ENCODE measurements at regions not wholly inside any gene's neighbourhood (a gene's known extent, or its start where the extent isn't known, plus 50 kb on each side); places are given as distances from the start of the nearest gene placed in this dataset.

- no peak overlapping the region for H3K4me2 ChIP-seq
These were observed 69.0 kb downstream of the UBIAD1 start for GRCh38 chr1:11341901-11342552.

GRCh38 chr1:11342621-11343032, 69.6 kb downstream of the UBIAD1 start:
- no peak for TF ChIP-seq CTCF (conservative IDR thresholded peaks at IDR 0.05)
- no peak for TF ChIP-seq EZH2 (IDR thresholded peaks at IDR 0.05; ENCODE audit: low read depth)
- Histone ChIP-seq H3F3A (ENCODE audit: insufficient read depth, low read depth) (no peaks in the 10 kb centered on the region), H3K27ac (no peak overlapping the region), H2AFZ (no peak overlapping the region), H3K9me2 (ENCODE audit: insufficient read depth) (no peaks in the 10 kb centered on the region), H4K20me1 (ENCODE audit: insufficient read depth) (no peaks in the 10 kb centered on the region), H3K4me3 (no peak overlapping the region), H3K9me3 (ENCODE audit: insufficient read depth, low read depth) (no peaks in the 10 kb centered on the region), H3K27me3 (ENCODE audit: insufficient read depth, low read depth) (0 out of 2 replicates have a peak, but pooled peaks cover 4% of the 10 kb centered on the region), H3K79me2 (ENCODE audit: low read depth) (no peaks in the 10 kb centered on the region), H3K36me3 (ENCODE audit: low read depth) (no peaks in the 10 kb centered on the region), H3K4me1 (replicated peaks; ENCODE audit: insufficient read depth) (no peaks in the 10 kb centered on the region), H3K4me2 (no peak overlapping the region)
- intact Hi-C loops (cut with micrococcal nuclease; ENCODE audit: unreplicated experiment), result no loop called here
- ChIA-PET POLR2A (ENCODE audit: unreplicated experiment) (no interaction called here), CTCF (no interaction called here)
- no TSS peak for BruUV-seq (replicated peaks)
- DNase-seq, result no peak

More at GRCh38 chr1:11341901-11342552, 69.0 kb downstream of the UBIAD1 start:
- ChIA-PET CTCF (no interaction called here), POLR2A (ENCODE audit: unreplicated experiment) (no interaction called here)
- Histone ChIP-seq H3K36me3 (ENCODE audit: low read depth) (no peaks in the 10 kb centered on the region), H3K9me3 (ENCODE audit: insufficient read depth, low read depth) (no peaks in the 10 kb centered on the region), H3K4me3 (no peak overlapping the region), H3F3A (ENCODE audit: insufficient read depth, low read depth) (no peaks in the 10 kb centered on the region), H3K4me1 (replicated peaks; ENCODE audit: insufficient read depth) (no peaks in the 10 kb centered on the region), H3K79me2 (ENCODE audit: low read depth) (no peaks in the 10 kb centered on the region), H3K9me2 (ENCODE audit: insufficient read depth) (no peaks in the 10 kb centered on the region), H4K20me1 (ENCODE audit: insufficient read depth) (no peaks in the 10 kb centered on the region), H2AFZ (no peak overlapping the region), H3K27me3 (ENCODE audit: insufficient read depth, low read depth) (0 out of 2 replicates have a peak, but pooled peaks cover 4% of the 10 kb centered on the region), H3K27ac (no peak overlapping the region)
- no TSS peak for BruUV-seq (replicated peaks)
- no peak for DNase-seq
- intact Hi-C loops (cut with micrococcal nuclease; ENCODE audit: unreplicated experiment), result no loop called here
- TF ChIP-seq EZH2 (IDR thresholded peaks at IDR 0.05; ENCODE audit: low read depth) (no peak), CTCF (conservative IDR thresholded peaks at IDR 0.05) (no peak)

GRCh38 chr1:11345971-11346715, 73.1 kb downstream of the UBIAD1 start:
- Histone ChIP-seq H3K4me1 (replicated peaks; ENCODE audit: insufficient read depth) (no peaks in the 10 kb centered on the region), H3K79me2 (ENCODE audit: low read depth) (no peaks in the 10 kb centered on the region), H3K36me3 (ENCODE audit: low read depth) (no peaks in the 10 kb centered on the region), H3K9me2 (ENCODE audit: insufficient read depth) (no peaks in the 10 kb centered on the region), H2AFZ (no peak overlapping the region), H3K9me3 (ENCODE audit: insufficient read depth, low read depth) (no peaks in the 10 kb centered on the region), H4K20me1 (ENCODE audit: insufficient read depth) (no peaks in the 10 kb centered on the region), H3K4me2 (no peak overlapping the region), H3K27me3 (ENCODE audit: insufficient read depth, low read depth) (no peaks in the 10 kb centered on the region), H3K4me3 (no peak overlapping the region), H3K27ac (no peak overlapping the region), H3F3A (ENCODE audit: insufficient read depth, low read depth) (no peaks in the 10 kb centered on the region)
- POLR2A ChIA-PET (ENCODE audit: unreplicated experiment), result no interaction called here
- CTCF ChIA-PET, result no interaction called here
- no TSS peak for BruUV-seq (replicated peaks)
- TF ChIP-seq CTCF (conservative IDR thresholded peaks at IDR 0.05) (no peak), EZH2 (IDR thresholded peaks at IDR 0.05; ENCODE audit: low read depth) (no peak)
- intact Hi-C loops (cut with micrococcal nuclease; ENCODE audit: unreplicated experiment), result no loop called here
- DNase-seq, result no peak

Data from PC-9 (cell line).